ENCODE measurements at regions not wholly inside any gene's neighbourhood (a gene's known extent, or its start where the extent isn't known, plus 50 kb on each side); places are given as distances from the start of the nearest gene placed in this dataset.

DNA sequence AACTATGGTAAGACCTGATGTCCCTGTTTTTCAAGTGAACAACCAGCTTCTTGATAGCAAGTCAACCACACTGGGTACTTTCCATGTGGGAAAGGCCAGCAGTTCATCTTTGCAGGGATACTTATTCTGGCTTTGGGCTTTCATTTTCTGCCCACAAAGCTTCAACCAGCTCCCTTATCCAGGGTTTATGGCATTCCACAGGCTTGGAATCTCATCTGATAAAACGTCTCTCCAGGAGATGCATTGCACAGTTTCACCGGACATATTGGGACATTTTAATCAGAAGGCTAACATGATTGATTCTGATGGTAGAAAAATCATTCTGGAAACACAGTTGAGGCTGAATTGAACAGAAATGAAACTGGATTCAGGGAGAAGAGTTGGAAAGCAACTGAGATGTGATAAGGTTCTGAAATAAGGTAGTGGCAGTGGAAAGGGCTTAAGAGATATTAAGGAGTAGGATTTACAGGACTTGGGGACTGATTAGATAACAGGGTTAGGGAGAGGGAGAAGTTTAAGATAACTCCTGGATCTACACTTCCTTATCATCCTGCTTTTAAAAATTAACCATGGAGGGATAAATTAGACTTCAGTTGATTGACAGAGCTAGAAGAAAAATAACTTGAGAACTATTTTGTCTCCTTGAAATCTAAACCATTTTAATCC lies 195.8 kb upstream of the FBXL7 start:
- TF ChIP-seq EZH2 (IDR thresholded peaks at IDR 0.05; ENCODE audit: low read length) (no peak), CTCF (optimal IDR thresholded peaks at IDR 0.05 in 1 of 3, IDR thresholded peaks at IDR 0.05 in 1 of 3, conservative IDR thresholded peaks at IDR 0.05 in 1 of 3; ENCODE audit: extremely low read depth in 1 of 3, insufficient read depth in 2 of 3, low read length in 3 of 3) (no peak)
